SK-N-MC (cell line): ENCODE measurements at regions not wholly inside any gene's neighbourhood (a gene's known extent, or its start where the extent isn't known, plus 50 kb on each side); places are given as distances from the start of the nearest gene placed in this dataset.

Experiments
- EZH2 ChIP-seq: fragments of 200-600 bp; sonication (generic); IDR thresholded peaks from one replicate; pipeline ENCODE4 v1.6.1; 2017; ENCODE audit warnings: antibody characterized with exemption
- POLR2AphosphoS5 ChIP-seq: IDR thresholded peaks from 2 replicates; pipeline ENCODE4 v1.6.1; 2012; ENCODE audit warnings: mild to moderate bottlenecking, low read depth, low read length, borderline replicate concordance

DNA sequence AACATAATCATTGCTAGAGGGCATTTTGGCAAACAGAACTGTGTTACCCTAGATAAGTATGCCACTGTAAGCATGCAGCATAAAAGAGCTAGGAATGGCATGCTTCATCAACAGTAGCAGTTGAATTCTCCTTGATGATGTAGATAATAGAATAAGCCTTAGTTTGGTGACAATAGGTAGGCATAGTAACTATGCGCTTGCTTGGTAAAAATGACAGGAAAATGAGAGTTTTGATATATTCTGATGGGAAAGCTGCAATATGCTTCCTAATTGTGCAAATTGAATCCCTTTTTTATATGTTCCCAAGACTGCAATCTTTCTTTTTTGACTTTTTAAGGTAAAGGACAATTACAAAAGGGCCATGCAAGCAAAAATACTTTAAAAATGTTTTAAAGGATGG lies 930.9 kb upstream of the FAM98A start:
- TF ChIP-seq POLR2AphosphoS5 (no peak), EZH2 (no peak)
